CD4-positive, alpha-beta T cell treated with Interleukin-4 for 1 hour (primary cell): ENCODE measurements at regions not wholly inside any gene's neighbourhood (a gene's known extent, or its start where the extent isn't known, plus 50 kb on each side); places are given as distances from the start of the nearest gene placed in this dataset.

Experiments used
- DNase-seq, 2 donors: peaks; one replicate each; pipeline ENCODE4 v3.0.0-alpha.2; 2020 to 2022

GRCh38 chr3:72214066-72214951, 429.4 kb upstream of the PROK2 start:
- no peak for DNase-seq

DNA sequence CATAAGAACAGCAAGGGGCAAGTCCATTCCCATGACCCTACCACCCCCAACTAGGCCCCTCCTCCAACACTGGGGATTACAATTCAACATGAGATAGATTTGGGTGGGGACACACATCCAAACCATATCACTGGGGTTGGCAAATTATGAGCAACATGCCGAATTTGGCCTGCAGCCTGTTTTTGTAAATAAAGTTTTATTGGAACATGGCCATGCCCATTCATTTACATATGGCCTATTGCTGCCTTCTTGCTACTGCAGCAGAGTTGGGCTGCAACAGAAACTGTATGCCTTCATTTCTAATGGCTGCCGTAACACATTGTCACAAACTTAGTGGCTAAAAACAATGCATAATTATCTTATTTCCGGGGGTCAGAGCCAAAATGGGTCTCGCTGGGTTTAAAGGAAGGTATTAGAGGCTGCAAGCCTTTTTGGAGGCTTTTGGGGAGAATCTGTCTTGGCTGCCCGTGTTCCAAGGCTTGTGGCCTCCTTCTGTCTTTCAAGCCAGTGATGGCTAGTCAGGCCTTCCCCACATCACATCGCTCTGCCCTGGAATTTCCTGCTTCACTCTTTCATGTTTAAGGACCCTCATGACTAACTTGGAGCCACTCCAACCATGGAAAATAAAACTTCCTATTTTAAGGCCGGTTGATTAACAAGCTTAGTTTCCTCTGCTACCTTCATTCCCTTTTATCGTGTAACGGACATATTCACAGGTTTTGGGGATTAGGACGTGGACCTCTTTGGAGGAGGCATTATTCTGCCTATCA, 428.5 kb upstream of the PROK2 start:
- no peak for DNase-seq

- no peak for DNase-seq
Measured at GRCh38 chr3:72212396-72212795, 427.4 kb upstream of the PROK2 start.

GRCh38 chr3:72210261-72210660, 425.3 kb upstream of the PROK2 start:
- DNase-seq, result no peak

- no peak for DNase-seq
Measured at GRCh38 chr3:72205297-72205826, 420.4 kb upstream of the PROK2 start.

DNA sequence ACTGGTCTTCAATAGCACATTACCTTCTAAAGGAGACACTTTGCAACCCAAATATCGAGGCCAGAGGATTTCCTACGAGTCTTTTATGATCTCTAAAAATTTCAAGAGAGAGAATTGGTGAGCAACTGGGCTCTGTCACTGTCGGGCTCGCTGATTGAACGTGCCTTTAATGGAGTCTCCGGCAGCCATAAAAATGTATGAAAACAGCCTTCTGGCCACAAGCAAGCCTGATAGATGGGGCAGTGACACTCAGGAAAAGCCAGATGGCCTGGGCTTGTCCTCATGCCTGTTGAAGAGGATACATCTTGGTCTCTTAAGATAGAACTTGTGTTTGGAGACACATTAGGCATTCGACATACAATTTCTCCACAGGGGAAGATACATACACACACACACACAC, 419.5 kb upstream of the PROK2 start:
- DNase-seq, result no peak

- DNase-seq, result no peak
Measured at GRCh38 chr3:72203613-72204349, 418.8 kb upstream of the PROK2 start.

- DNase-seq, result no peak
Measured at GRCh38 chr3:72203105-72203504, 418.2 kb upstream of the PROK2 start.

- DNase-seq, result no peak
Measured at GRCh38 chr3:72200332-72200731, 415.4 kb upstream of the PROK2 start.

DNA sequence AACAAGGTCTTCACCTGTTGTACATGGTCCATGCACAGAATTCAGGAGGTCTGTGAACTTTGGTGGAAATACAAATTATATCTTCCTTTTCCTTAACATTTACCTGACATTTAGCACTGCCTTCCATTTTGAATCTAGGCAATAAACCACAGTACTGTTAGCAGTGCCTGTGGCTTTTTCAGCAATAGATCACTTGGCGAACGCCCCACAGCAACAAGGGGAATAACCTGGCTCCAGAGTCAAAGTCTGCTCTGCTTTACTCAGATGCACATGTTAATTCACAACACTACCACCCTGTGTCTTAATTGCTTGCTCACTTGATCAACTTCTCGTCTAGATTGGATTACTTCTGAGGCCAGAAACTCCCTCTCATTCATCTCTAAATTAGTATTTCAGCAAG, 414.6 kb upstream of the PROK2 start:
- no peak for DNase-seq

GRCh38 chr3:72196377-72196929, 411.5 kb upstream of the PROK2 start:
- no peak for DNase-seq

GRCh38 chr3:72195895-72196294, 410.9 kb upstream of the PROK2 start:
- no peak for DNase-seq

- DNase-seq, result no peak
Measured at GRCh38 chr3:72194458-72194857, 409.5 kb upstream of the PROK2 start.

GRCh38 chr3:72193771-72194430, 409.0 kb upstream of the PROK2 start:
- no peak for DNase-seq

GRCh38 chr3:72192572-72192971, 407.6 kb upstream of the PROK2 start:
- no peak for DNase-seq

- no peak for DNase-seq
Measured at GRCh38 chr3:72191209-72191960, 406.4 kb upstream of the PROK2 start.

GRCh38 chr3:72190050-72190449, 405.1 kb upstream of the PROK2 start:
- DNase-seq, result no peak

GRCh38 chr3:72189339-72189738, 404.4 kb upstream of the PROK2 start:
- no peak for DNase-seq

DNA sequence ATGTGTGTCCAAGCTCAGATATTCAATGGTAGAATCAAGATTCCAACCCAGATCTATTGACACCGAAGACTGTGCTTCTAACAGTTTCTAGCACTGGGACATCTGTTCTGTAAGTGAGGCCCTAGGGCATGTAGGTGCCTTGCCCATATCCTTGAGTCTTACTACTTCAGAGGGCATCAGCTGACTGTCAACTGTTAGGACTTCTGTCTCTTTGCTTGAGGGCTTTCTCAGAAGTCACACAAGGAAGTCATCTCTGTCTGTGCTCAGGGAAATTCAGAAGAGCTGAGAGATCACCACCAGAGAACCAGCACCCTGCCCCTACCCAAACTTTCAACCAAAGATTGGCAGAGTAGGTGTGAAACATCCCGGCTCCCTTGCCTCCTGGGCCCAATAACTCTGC, 403.6 kb upstream of the PROK2 start:
- no peak for DNase-seq

DNA sequence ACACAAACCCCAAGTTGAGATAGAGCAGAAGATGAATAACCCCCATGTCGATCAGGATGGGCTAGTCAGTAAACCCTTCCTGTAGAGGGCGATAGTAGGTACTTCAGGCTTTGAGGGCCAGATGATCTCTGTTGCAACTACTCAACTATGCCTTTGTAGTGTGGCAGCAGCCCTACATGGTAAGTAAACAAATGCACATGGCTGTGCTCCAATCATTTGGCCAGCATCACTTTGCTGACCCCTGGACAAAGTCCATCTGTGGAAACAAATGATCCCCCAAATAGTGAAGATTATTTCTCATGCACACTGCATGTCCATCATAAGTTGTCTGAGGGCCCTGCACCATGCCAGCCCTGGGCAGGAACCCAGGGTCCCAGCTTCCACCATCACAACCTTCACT, 402.2 kb upstream of the PROK2 start:
- DNase-seq, result no peak

GRCh38 chr3:72186400-72186855, 401.5 kb upstream of the PROK2 start:
- DNase-seq, result no peak
